ENCODE measurements at regions not wholly inside any gene's neighbourhood (a gene's known extent, or its start where the extent isn't known, plus 50 kb on each side); places are given as distances from the start of the nearest gene placed in this dataset.

DNA sequence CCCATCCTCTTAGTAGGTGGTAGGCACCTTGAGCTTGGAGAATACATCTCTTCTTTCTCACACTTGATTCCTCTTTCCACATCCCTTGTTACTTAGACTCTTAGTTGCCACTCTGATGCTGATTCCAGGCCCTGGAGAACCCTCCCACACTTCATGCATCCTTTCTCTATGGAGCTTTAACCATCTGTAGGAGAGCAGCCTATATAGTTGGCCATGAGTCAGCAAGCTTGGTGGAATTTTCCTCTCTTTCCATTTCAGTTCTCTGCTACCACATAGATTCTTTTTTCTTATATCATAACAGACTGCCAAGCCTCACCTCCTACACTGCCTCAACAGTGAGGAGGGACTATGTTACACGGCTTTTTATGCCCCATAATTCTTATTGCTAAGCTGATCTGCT is 851.6 kb upstream of the CDH2 start:
- H3K9ac ChIP-seq (ENCODE audit: low read depth, low read length, poor library complexity, severe bottlenecking) = no peak overlapping the region
- no peak overlapping the region for H3K4me2 ChIP-seq (ENCODE audit: low read depth, low read length, poor library complexity, severe bottlenecking)
- H4K20me1 ChIP-seq (ENCODE audit: insufficient read depth, low read length, poor library complexity, severe bottlenecking) = no peaks in the 10 kb centered on the region
- TF ChIP-seq, protein P1, sequence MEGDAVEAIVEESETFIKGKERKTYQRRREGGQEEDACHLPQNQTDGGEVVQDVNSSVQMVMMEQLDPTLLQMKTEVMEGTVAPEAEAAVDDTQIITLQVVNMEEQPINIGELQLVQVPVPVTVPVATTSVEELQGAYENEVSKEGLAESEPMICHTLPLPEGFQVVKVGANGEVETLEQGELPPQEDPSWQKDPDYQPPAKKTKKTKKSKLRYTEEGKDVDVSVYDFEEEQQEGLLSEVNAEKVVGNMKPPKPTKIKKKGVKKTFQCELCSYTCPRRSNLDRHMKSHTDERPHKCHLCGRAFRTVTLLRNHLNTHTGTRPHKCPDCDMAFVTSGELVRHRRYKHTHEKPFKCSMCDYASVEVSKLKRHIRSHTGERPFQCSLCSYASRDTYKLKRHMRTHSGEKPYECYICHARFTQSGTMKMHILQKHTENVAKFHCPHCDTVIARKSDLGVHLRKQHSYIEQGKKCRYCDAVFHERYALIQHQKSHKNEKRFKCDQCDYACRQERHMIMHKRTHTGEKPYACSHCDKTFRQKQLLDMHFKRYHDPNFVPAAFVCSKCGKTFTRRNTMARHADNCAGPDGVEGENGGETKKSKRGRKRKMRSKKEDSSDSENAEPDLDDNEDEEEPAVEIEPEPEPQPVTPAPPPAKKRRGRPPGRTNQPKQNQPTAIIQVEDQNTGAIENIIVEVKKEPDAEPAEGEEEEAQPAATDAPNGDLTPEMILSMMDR (conservative IDR thresholded peaks at IDR 0.05; ENCODE audit: low read length) = no peak
- TF ChIP-seq EZH2phosphoT487 (IDR thresholded peaks at IDR 0.05; ENCODE audit: borderline replicate concordance) = no peak
- H3F3A ChIP-seq (ENCODE audit: low read depth) = no peaks in the 10 kb centered on the region
- H3K4me3 ChIP-seq (ENCODE audit: low read length, poor library complexity, severe bottlenecking) = no peak overlapping the region
- no peak overlapping the region for H2AFZ ChIP-seq (ENCODE audit: low read length)
- H3K79me2 ChIP-seq (ENCODE audit: insufficient read depth, low read length) = no peaks in the 10 kb centered on the region
- H3K36me3 ChIP-seq (ENCODE audit: insufficient read depth, low read length) = no peaks in the 10 kb centered on the region
- no peaks in the 10 kb centered on the region for H3K4me1 ChIP-seq (ENCODE audit: insufficient read depth, low read length, poor library complexity, severe bottlenecking)
- no peaks in the 10 kb centered on the region for H3K9me3 ChIP-seq (ENCODE audit: insufficient read depth, low read depth, low read length)
- H3K9me2 ChIP-seq (replicated peaks; ENCODE audit: low read depth, low read length) = no peaks in the 10 kb centered on the region
- no peaks in the 10 kb centered on the region for H3K27me3 ChIP-seq (ENCODE audit: insufficient read depth, low read length, poor library complexity, severe bottlenecking)

DNA sequence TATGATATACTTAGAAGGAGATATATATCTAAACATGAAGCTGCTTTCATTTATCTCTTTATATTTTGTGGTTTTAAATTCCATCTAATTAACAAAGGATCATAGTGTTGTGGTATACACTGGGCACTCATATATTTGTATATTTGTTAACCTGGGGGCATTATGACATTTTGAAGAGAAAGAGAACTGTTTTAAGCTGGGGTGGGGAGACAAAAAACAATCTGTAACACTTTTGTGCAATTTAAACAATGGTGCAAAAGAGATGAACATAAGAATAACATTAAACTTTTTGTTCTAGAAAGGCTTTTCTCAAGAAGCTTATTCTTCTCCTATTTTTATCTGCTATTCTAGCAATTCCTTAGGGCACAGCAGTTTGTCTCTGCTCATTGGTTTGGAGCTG is 842.0 kb upstream of the CDH2 start:
- Histone ChIP-seq H4K20me1 (ENCODE audit: insufficient read depth, low read length, poor library complexity, severe bottlenecking) (no peaks in the 10 kb centered on the region), H3K4me1 (ENCODE audit: insufficient read depth, low read length, poor library complexity, severe bottlenecking) (no peaks in the 10 kb centered on the region), H3K36me3 (ENCODE audit: insufficient read depth, low read length) (no peaks in the 10 kb centered on the region), H3K9me3 (ENCODE audit: insufficient read depth, low read depth, low read length) (no peaks in the 10 kb centered on the region), H3K9ac (ENCODE audit: low read depth, low read length, poor library complexity, severe bottlenecking) (no peak overlapping the region), H3K27me3 (ENCODE audit: insufficient read depth, low read length, poor library complexity, severe bottlenecking) (no peaks in the 10 kb centered on the region), H3F3A (ENCODE audit: low read depth) (no peaks in the 10 kb centered on the region), H3K9me2 (replicated peaks; ENCODE audit: low read depth, low read length) (no peaks in the 10 kb centered on the region), H3K79me2 (ENCODE audit: insufficient read depth, low read length) (no peaks in the 10 kb centered on the region), H3K4me2 (ENCODE audit: low read depth, low read length, poor library complexity, severe bottlenecking) (no peak overlapping the region), H3K4me3 (ENCODE audit: low read length, poor library complexity, severe bottlenecking) (no peak overlapping the region), H2AFZ (ENCODE audit: low read length) (no peak overlapping the region)
- TF ChIP-seq EZH2phosphoT487 (IDR thresholded peaks at IDR 0.05; ENCODE audit: borderline replicate concordance) = no peak
- TF ChIP-seq, protein P1 (conservative IDR thresholded peaks at IDR 0.05; ENCODE audit: low read length) = no peak

DNA sequence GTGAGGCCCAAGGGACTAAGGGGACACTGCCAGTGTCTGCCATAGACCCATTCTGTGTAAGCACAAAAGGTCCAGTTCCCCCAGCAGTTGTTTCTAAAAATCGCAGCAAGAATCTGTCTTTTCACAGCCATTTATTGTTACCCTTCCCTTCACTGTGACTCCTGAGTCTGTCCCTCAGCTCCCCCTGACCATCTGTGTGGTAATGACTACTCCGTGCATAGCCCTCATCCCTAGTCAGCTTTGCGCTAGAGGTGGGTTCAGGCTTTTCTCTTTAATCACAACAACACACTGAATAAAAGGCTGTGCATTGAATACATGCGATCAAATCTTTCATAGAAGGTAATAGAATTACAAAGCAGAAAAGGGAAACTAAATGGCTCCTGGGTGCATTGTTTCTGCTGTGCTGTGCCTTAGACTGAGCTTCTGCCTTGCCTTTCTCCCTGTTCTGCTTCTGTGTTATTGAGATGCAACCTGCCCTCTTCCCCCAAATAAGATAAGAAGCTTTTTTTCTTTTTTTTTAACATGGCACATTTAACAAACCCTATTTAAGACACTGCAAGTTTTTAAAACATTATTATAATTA is 836.0 kb upstream of the CDH2 start:
- H3K79me2 ChIP-seq (ENCODE audit: insufficient read depth, low read length) = no peaks in the 10 kb centered on the region
- TF ChIP-seq, protein P1 (conservative IDR thresholded peaks at IDR 0.05; ENCODE audit: low read length) = no peak
- no peak for TF ChIP-seq EZH2phosphoT487 (IDR thresholded peaks at IDR 0.05; ENCODE audit: borderline replicate concordance)
- H3K36me3 ChIP-seq (ENCODE audit: insufficient read depth, low read length) = no peaks in the 10 kb centered on the region
- H3F3A ChIP-seq (ENCODE audit: low read depth) = no peaks in the 10 kb centered on the region
- H3K9me2 ChIP-seq (replicated peaks; ENCODE audit: low read depth, low read length) = no peaks in the 10 kb centered on the region
- no peaks in the 10 kb centered on the region for H3K9me3 ChIP-seq (ENCODE audit: insufficient read depth, low read depth, low read length)
- no peaks in the 10 kb centered on the region for H4K20me1 ChIP-seq (ENCODE audit: insufficient read depth, low read length, poor library complexity, severe bottlenecking)
- no peak overlapping the region for H3K4me3 ChIP-seq (ENCODE audit: low read length, poor library complexity, severe bottlenecking)
- H3K4me2 ChIP-seq (ENCODE audit: low read depth, low read length, poor library complexity, severe bottlenecking) = no peak overlapping the region
- H3K9ac ChIP-seq (ENCODE audit: low read depth, low read length, poor library complexity, severe bottlenecking) = no peak overlapping the region
- no peak overlapping the region for H2AFZ ChIP-seq (ENCODE audit: low read length)
- no peaks in the 10 kb centered on the region for H3K4me1 ChIP-seq (ENCODE audit: insufficient read depth, low read length, poor library complexity, severe bottlenecking)
- no peaks in the 10 kb centered on the region for H3K27me3 ChIP-seq (ENCODE audit: insufficient read depth, low read length, poor library complexity, severe bottlenecking)
